ENCODE measurements at regions not wholly inside any gene's neighbourhood (a gene's known extent, or its start where the extent isn't known, plus 50 kb on each side); places are given as distances from the start of the nearest gene placed in this dataset.
"Not testable (repeated sequence)": the region's sequence is repeated elsewhere in the genome, so short reads cannot be mapped to it uniquely, and the experiment has no call there.

DNA sequence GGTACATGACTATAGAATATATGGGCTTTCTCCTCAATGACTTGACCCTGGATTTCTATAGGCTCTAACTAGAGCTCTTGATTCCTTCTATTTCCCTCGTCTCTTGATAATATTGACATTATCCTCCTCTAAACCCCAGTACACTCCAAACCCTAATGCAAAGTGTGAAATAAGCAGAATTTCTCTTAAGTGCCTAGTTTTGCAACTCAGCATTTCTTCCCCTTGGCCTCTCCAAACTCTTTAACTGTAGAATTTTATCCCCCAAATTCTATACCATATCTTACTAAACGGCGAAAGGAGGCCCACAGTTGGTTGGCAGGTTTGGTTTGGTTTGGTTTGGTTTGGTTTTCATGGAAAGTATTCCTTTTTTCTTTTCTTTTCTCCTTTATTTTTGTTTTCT, 498.7 kb downstream of the CCER1 start:
- Histone ChIP-seq H3K27me3 (replicated peaks; ENCODE audit: control insufficient read depth, insufficient read depth, low read length) (no peaks in the 10 kb centered on the region), H3K4me3 (replicated peaks; ENCODE audit: low read depth, low read length) (no peak overlapping the region), H3K36me3 (ENCODE audit: control insufficient read depth, insufficient read depth, low read length) (no peaks in the 10 kb centered on the region)
- TF ChIP-seq, protein P1, sequence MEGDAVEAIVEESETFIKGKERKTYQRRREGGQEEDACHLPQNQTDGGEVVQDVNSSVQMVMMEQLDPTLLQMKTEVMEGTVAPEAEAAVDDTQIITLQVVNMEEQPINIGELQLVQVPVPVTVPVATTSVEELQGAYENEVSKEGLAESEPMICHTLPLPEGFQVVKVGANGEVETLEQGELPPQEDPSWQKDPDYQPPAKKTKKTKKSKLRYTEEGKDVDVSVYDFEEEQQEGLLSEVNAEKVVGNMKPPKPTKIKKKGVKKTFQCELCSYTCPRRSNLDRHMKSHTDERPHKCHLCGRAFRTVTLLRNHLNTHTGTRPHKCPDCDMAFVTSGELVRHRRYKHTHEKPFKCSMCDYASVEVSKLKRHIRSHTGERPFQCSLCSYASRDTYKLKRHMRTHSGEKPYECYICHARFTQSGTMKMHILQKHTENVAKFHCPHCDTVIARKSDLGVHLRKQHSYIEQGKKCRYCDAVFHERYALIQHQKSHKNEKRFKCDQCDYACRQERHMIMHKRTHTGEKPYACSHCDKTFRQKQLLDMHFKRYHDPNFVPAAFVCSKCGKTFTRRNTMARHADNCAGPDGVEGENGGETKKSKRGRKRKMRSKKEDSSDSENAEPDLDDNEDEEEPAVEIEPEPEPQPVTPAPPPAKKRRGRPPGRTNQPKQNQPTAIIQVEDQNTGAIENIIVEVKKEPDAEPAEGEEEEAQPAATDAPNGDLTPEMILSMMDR (IDR thresholded peaks at IDR 0.05; ENCODE audit: insufficient read depth, low read length, poor library complexity, severe bottlenecking), result no peak
- DNase-seq (ENCODE audit: extremely low read depth, insufficient read length), result no peak

DNA sequence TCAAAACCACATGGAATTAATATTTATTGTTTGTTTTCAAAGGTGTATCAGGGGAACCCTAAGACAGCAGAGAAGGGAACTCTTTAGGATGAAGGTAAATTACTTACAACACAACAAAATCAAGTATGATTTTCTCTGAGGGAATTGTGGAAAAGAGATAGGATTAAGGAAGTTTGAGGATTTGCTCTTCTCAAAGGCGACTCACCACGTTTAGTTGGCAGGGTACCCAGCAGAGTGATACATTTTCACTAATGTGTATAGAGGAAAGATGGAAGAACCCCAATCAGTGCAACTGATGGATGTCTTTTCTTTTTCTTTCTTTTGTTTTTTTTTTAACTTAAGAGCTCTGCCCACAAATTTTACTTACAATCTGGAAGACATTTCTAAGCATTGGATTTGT, 499.2 kb downstream of the CCER1 start:
- TF ChIP-seq, protein P1 (IDR thresholded peaks at IDR 0.05; ENCODE audit: insufficient read depth, low read length, poor library complexity, severe bottlenecking), result no peak
- Histone ChIP-seq H3K36me3 (ENCODE audit: control insufficient read depth, insufficient read depth, low read length) (no peaks in the 10 kb centered on the region), H3K4me3 (replicated peaks; ENCODE audit: low read depth, low read length) (no peak overlapping the region), H3K27me3 (replicated peaks; ENCODE audit: control insufficient read depth, insufficient read depth, low read length) (no peaks in the 10 kb centered on the region)
- no peak for DNase-seq (ENCODE audit: extremely low read depth, insufficient read length)

DNA sequence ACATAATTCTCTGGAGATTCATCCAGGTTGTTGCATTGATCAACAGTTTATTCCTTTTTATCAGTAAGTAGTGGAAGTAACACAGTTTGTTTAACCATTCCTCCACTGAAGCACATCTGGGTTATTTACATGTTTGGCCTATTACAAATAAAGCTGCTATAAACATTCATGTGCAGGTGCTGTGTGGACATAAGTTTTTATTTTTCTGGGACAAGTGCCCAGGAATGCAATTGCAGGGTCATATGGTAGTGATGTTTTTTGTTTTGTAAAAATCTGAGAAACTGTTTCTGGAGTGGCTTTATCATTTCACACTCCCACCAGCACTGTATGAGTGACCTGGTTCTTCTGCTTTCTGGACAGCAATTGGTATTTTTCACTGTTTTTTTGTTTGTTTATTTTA, 505.4 kb downstream of the CCER1 start:
- TF ChIP-seq, protein P1 (IDR thresholded peaks at IDR 0.05; ENCODE audit: insufficient read depth, low read length, poor library complexity, severe bottlenecking), result no peak
- no peak overlapping the region for H3K4me3 ChIP-seq (replicated peaks; ENCODE audit: low read depth, low read length)
- no peak for DNase-seq (ENCODE audit: extremely low read depth, insufficient read length)
- no peaks in the 10 kb centered on the region for H3K36me3 ChIP-seq (ENCODE audit: control insufficient read depth, insufficient read depth, low read length)
- H3K27me3 ChIP-seq (replicated peaks; ENCODE audit: control insufficient read depth, insufficient read depth, low read length), result no peaks in the 10 kb centered on the region

DNA sequence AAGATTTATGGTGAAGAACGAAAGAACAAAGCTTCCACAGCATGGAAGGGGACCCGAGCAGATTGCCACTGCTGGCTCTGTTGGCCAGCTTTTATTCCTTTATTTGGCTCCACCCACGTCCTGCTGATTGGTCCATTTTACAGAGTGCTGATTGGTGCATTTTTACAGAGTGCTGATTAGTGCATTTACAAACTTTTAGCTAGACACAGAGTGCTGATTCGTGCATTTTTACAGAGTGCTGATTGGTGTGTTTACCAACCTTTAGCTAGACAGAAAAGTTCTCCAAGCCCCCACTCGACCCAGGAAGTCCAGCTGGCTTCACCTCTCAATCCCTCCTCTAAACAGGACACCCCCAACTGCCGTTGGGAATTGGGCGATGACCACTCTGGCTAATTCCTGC, 511.5 kb downstream of the CCER1 start:
- not testable (repeated sequence) for H3K27me3 ChIP-seq (replicated peaks; ENCODE audit: control insufficient read depth, insufficient read depth, low read length); H3K4me3 ChIP-seq (replicated peaks; ENCODE audit: low read depth, low read length); H3K36me3 ChIP-seq (ENCODE audit: control insufficient read depth, insufficient read depth, low read length); DNase-seq (ENCODE audit: extremely low read depth, insufficient read length)

DNA sequence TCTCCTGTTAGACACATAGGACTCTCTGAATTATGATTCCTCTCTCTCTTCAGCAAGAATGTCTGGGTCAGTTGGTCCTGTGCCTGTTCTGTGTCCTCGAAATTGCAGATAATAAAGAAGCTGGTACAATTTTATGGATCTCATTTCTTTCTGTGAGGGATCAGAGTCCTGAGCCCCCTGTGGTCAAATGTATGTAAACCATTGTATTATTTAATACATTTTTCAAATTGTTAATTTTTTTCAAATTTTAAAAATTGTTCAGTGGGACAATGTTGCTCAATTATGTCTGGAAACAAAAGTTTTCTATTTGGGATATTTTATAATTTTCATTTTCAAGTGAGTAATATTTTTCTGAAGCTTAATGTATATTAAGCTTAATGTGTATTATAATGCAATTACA, 513.5 kb downstream of the CCER1 start:
- TF ChIP-seq, protein P1 (IDR thresholded peaks at IDR 0.05; ENCODE audit: insufficient read depth, low read length, poor library complexity, severe bottlenecking), result no peak
- Histone ChIP-seq H3K27me3 (replicated peaks; ENCODE audit: control insufficient read depth, insufficient read depth, low read length) (no peaks in the 10 kb centered on the region), H3K4me3 (replicated peaks; ENCODE audit: low read depth, low read length) (no peak overlapping the region), H3K36me3 (ENCODE audit: control insufficient read depth, insufficient read depth, low read length) (no peaks in the 10 kb centered on the region)
- DNase-seq (ENCODE audit: extremely low read depth, insufficient read length), result no peak

DNA sequence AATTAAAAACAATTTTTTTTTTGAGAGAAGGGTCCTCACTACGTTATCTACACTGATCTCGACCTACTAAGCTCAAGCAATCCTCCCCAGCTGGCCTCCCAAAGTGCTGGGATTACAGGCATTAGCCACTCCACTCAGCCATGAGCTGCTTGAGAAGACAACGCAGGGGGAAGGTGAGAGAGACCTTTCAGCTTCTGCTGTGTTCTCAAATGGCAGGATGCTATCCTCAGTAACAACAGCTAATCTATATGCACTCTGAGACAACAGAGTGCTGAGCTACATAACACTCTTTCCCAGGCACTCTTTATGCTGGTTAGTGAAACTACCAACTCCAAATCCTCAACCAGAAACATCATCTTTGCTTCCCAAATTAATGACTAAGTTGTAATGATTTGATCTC, 526.1 kb downstream of the CCER1 start:
- TF ChIP-seq, protein P1 (IDR thresholded peaks at IDR 0.05; ENCODE audit: insufficient read depth, low read length, poor library complexity, severe bottlenecking), result no peak
- Histone ChIP-seq H3K36me3 (ENCODE audit: control insufficient read depth, insufficient read depth, low read length) (no peaks in the 10 kb centered on the region), H3K4me3 (replicated peaks; ENCODE audit: low read depth, low read length) (no peak overlapping the region), H3K27me3 (replicated peaks; ENCODE audit: control insufficient read depth, insufficient read depth, low read length) (no peaks in the 10 kb centered on the region)
- no peak for DNase-seq (ENCODE audit: extremely low read depth, insufficient read length)
